SK-N-SH treated with all-trans-retinoic acid at 6 μM for 48 hours (cell line): ENCODE measurements at regions not wholly inside any gene's neighbourhood (a gene's known extent, or its start where the extent isn't known, plus 50 kb on each side); places are given as distances from the start of the nearest gene placed in this dataset.

Experiments
- ATAC-seq: fragments of 200-7000 bp; cut with Tn5 transposase; 3 replicates; pipeline ENCODE4 v1.9.1; 2020; ENCODE audit warnings: mild to moderate bottlenecking, moderate library complexity
- BACH2 ChIP-seq: fragments of 250-450 bp; sonication (Bioruptor Pico); IDR thresholded peaks from 2 replicates; pipeline ENCODE4 v1.9.0; 2021; ENCODE audit warnings: mild to moderate bottlenecking, borderline replicate concordance
- CREB5 ChIP-seq: fragments of 250-450 bp; sonication (Bioruptor Pico); IDR thresholded peaks from 2 replicates; pipeline ENCODE4 v1.5.1; 2020; ENCODE audit warnings: low read depth, mild to moderate bottlenecking, moderate library complexity
- CSRNP3 ChIP-seq: fragments of 250-450 bp; sonication (Bioruptor Pico); IDR thresholded peaks from 2 replicates; pipeline ENCODE4 v1.5.1; 2021; ENCODE audit warnings: mild to moderate bottlenecking, moderate library complexity
- ESRRG ChIP-seq: fragments of 250-450 bp; sonication (Bioruptor Pico); IDR thresholded peaks from 2 replicates; pipeline ENCODE4 v1.6.1; 2021; ENCODE audit warnings: mild to moderate bottlenecking
- GLIS3 ChIP-seq: fragments of 250-450 bp; sonication (Bioruptor Pico); IDR thresholded peaks from 2 replicates; pipeline ENCODE4 v1.5.0; 2020; ENCODE audit warnings: mild to moderate bottlenecking, moderate library complexity
- ISL1 ChIP-seq: fragments of 250-450 bp; sonication (Bioruptor Pico); IDR thresholded peaks from 2 replicates; pipeline ENCODE4 v2.1.2; 2022; ENCODE audit warnings: mild to moderate bottlenecking, moderate library complexity
- OSR1 ChIP-seq: fragments of 250-450 bp; sonication (Bioruptor Pico); IDR thresholded peaks from 2 replicates; pipeline ENCODE4 v1.8.0; 2022; ENCODE audit warnings: moderate library complexity, mild to moderate bottlenecking, inconsistent platforms
- PATZ1 ChIP-seq: fragments of 250-450 bp; sonication (Bioruptor Pico); IDR thresholded peaks from 2 replicates; pipeline ENCODE4 v1.8.0; 2020; ENCODE audit warnings: mild to moderate bottlenecking, moderate library complexity, borderline replicate concordance
- PPARA ChIP-seq: fragments of 250-450 bp; sonication (Bioruptor Pico); IDR thresholded peaks from 2 replicates; pipeline ENCODE4 v1.5.0; 2020; ENCODE audit warnings: mild to moderate bottlenecking, borderline replicate concordance
- RARB ChIP-seq: fragments of 250-450 bp; sonication (Bioruptor Pico); IDR thresholded peaks from 2 replicates; pipeline ENCODE4 v1.8.0; 2021; ENCODE audit warnings: mild to moderate bottlenecking, moderate library complexity
- SNAI2 ChIP-seq: fragments of 250-450 bp; sonication (Bioruptor Pico); IDR thresholded peaks from 2 replicates; pipeline ENCODE4 v1.5.0; 2020; ENCODE audit warnings: mild to moderate bottlenecking, moderate library complexity
- TCF4 ChIP-seq: fragments of 250-450 bp; sonication (Bioruptor Pico); IDR thresholded peaks from 2 replicates; pipeline ENCODE4 v1.8.0; 2021; ENCODE audit warnings: mild to moderate bottlenecking, moderate library complexity, borderline replicate concordance
- TSHZ2 ChIP-seq: fragments of 250-450 bp; sonication (Bioruptor Pico); IDR thresholded peaks from 2 replicates; pipeline ENCODE4 v1.5.0; 2020; ENCODE audit warnings: mild to moderate bottlenecking, moderate library complexity
- ZC3H10 ChIP-seq: fragments of 250-450 bp; sonication (Bioruptor Pico); IDR thresholded peaks from 2 replicates; pipeline ENCODE4 v1.5.1; 2021; ENCODE audit warnings: mild to moderate bottlenecking, moderate library complexity
- ZFP30 ChIP-seq: fragments of 450-650 bp; formaldehyde crosslinking; IDR thresholded peaks from 2 replicates; pipeline ENCODE4 v1.5.0; 2022; ENCODE audit warnings: mild to moderate bottlenecking, moderate library complexity
- ZNF565 ChIP-seq: fragments of 450-650 bp; formaldehyde crosslinking; conservative IDR thresholded peaks from 2 replicates; pipeline ENCODE4 v1.5.0; 2020; ENCODE audit warnings: low read depth, mild to moderate bottlenecking, moderate library complexity
- ZNF70 ChIP-seq: fragments of 450-650 bp; formaldehyde crosslinking; IDR thresholded peaks from 2 replicates; pipeline ENCODE4 v1.5.0; 2020; ENCODE audit warnings: mild to moderate bottlenecking, moderate library complexity

- TF ChIP-seq CSRNP3 (CRISPR knock-in tag) (no peak), TCF4 (CRISPR knock-in tag) (no peak), ZFP30 (CRISPR knock-in tag) (no peak), BACH2 (no peak), PPARA (CRISPR knock-in tag) (no peak)
- TF ChIP-seq, all 23 proteins: peak for 0
- ATAC-seq: no peak
Measured at GRCh38 chr15:35722501-35722900, 176.5 kb upstream of the DPH6 start.

GRCh38 chr15:35723120-35723847 lies 177.3 kb upstream of the DPH6 start:
- TF ChIP-seq TSHZ2 (CRISPR knock-in tag): no peak
- TF ChIP-seq CREB5: peak; percentile 54; the same call in 1 of the 2 replicates
- TF ChIP-seq ISL1 (CRISPR knock-in tag): peak; percentile 77
- TF ChIP-seq SNAI2 (CRISPR knock-in tag): no peak
- TF ChIP-seq ZC3H10: no peak
- no peak for TF ChIP-seq TCF4 (CRISPR knock-in tag)
- no peak for TF ChIP-seq ZNF70 (CRISPR knock-in tag)
- no peak for TF ChIP-seq PATZ1 (CRISPR knock-in tag)
- no peak for TF ChIP-seq ESRRG
- no peak for TF ChIP-seq CSRNP3 (CRISPR knock-in tag)
- no peak for TF ChIP-seq GLIS3 (CRISPR knock-in tag)
- TF ChIP-seq, all 23 proteins: peak for 2
- peak; percentile 59 for ATAC-seq

- peak; percentile 75 for ATAC-seq
- TF ChIP-seq ZC3H10 (no peak), TCF4 (CRISPR knock-in tag) (no peak), ZFP30 (CRISPR knock-in tag) (no peak), OSR1 (CRISPR knock-in tag) (no peak)
- TF ChIP-seq, all 23 proteins: peak for 0
Measured at GRCh38 chr15:35723852-35724251, 177.9 kb upstream of the DPH6 start.

GRCh38 chr15:35724626-35725025 lies 178.7 kb upstream of the DPH6 start:
- no peak for TF ChIP-seq ZNF70 (CRISPR knock-in tag)
- no peak for ATAC-seq

GRCh38 chr15:35725353-35725752 lies 179.4 kb upstream of the DPH6 start:
- no peak for TF ChIP-seq RARB (CRISPR knock-in tag)
- no peak for TF ChIP-seq TSHZ2 (CRISPR knock-in tag)
- TF ChIP-seq ZNF565 (CRISPR knock-in tag): no peak
- no peak for TF ChIP-seq OSR1 (CRISPR knock-in tag)
- peak; percentile 55 for ATAC-seq
